Urinary bladder (tissue), 3 donors: ENCODE measurements at regions not wholly inside any gene's neighbourhood (a gene's known extent, or its start where the extent isn't known, plus 50 kb on each side); places are given as distances from the start of the nearest gene placed in this dataset.
"Not testable (repeated sequence)": the region's sequence is repeated elsewhere in the genome, so short reads cannot be mapped to it uniquely, and the experiment has no call there.

Source experiments
- DNase-seq: peaks from one replicate; pipeline ENCODE4 v3.0.0-alpha.2; 2015; ENCODE audit errors: extremely low spot score
- H3K27ac ChIP-seq: one replicate; pipeline ENCODE4 v1.5.1; 2013; ENCODE audit warnings: low read depth, mild to moderate bottlenecking, moderate library complexity
- H3K36me3 ChIP-seq: one replicate; pipeline ENCODE4 v1.6.1; 2013; ENCODE audit warnings: mild to moderate bottlenecking, moderate library complexity; ENCODE audit not compliant: insufficient read depth
- H3K4me1 ChIP-seq: one replicate; pipeline ENCODE4 v1.6.1; 2013; ENCODE audit warnings: mild to moderate bottlenecking, moderate library complexity; ENCODE audit not compliant: insufficient read depth
- H3K4me3 ChIP-seq: one replicate; pipeline ENCODE4 v1.5.1; 2013; ENCODE audit warnings: low read depth, low read length
- WGBS: extraction: QIAGEN DNeasy Blood & Tissue Kit; methylation state at CpG from one replicate; pipeline ENCODE4 v1.1.7; 2013; 5-methylcytosine and 5-hydroxymethylcytosine counted together
- donor health status: healthy with polysubstance abuse.
- donor health status: healthy.

- no peak overlapping the region for H3K4me3 ChIP-seq
- H3K4me1 ChIP-seq, result no peaks in the 10 kb centered on the region
- H3K36me3 ChIP-seq, result no peaks in the 10 kb centered on the region
- H3K27ac ChIP-seq, result no peak overlapping the region
- DNase-seq, result no peak
Observed at GRCh38 chr5:85472749-85473148, 1088.1 kb upstream of the EDIL3 start.

- not testable (repeated sequence) for H3K27ac ChIP-seq, H3K4me1 ChIP-seq, DNase-seq, H3K36me3 ChIP-seq, H3K4me3 ChIP-seq
- WGBS, result 83% methylated on average over 4 of the region's 4 CpGs
Observed at GRCh38 chr5:85475151-85475550, 1090.5 kb upstream of the EDIL3 start.

- Histone ChIP-seq H3K4me3 (no peak overlapping the region), H3K27ac (no peak overlapping the region), H3K4me1 (no peaks in the 10 kb centered on the region), H3K36me3 (no peaks in the 10 kb centered on the region)
- no peak for DNase-seq
Observed at GRCh38 chr5:85476617-85477016, 1091.9 kb upstream of the EDIL3 start.

GRCh38 chr5:85479849-85480248 lies 1095.2 kb upstream of the EDIL3 start:
- no peak overlapping the region for H3K4me3 ChIP-seq
- no peak overlapping the region for H3K27ac ChIP-seq
- 90% methylated on average over 4 of the region's 4 CpGs for WGBS
- no peak for DNase-seq
- no peaks in the 10 kb centered on the region for H3K36me3 ChIP-seq
- no peaks in the 10 kb centered on the region for H3K4me1 ChIP-seq

GRCh38 chr5:85484982-85485574 lies 1100.4 kb upstream of the EDIL3 start:
- H3K36me3 ChIP-seq, result no peaks in the 10 kb centered on the region
- 87% methylated on average over 2 of the region's 2 CpGs for WGBS
- no peak overlapping the region for H3K4me3 ChIP-seq
- no peak overlapping the region for H3K27ac ChIP-seq
- no peaks in the 10 kb centered on the region for H3K4me1 ChIP-seq
- DNase-seq, result no peak

- no peak overlapping the region for H3K27ac ChIP-seq
- H3K4me3 ChIP-seq, result no peak overlapping the region
- no peak for DNase-seq
- no peaks in the 10 kb centered on the region for H3K36me3 ChIP-seq
- no peaks in the 10 kb centered on the region for H3K4me1 ChIP-seq
Observed at GRCh38 chr5:85488295-85488694, 1103.6 kb upstream of the EDIL3 start.

- Histone ChIP-seq H3K4me1 (no peaks in the 10 kb centered on the region), H3K4me3 (no peak overlapping the region), H3K27ac (no peak overlapping the region), H3K36me3 (no peaks in the 10 kb centered on the region)
- DNase-seq, result no peak
Observed at GRCh38 chr5:85500869-85501268, 1116.2 kb upstream of the EDIL3 start.

GRCh38 chr5:85512896-85513295 lies 1104.8 kb upstream of the COX7C start:
- no peaks in the 10 kb centered on the region for H3K4me1 ChIP-seq
- H3K4me3 ChIP-seq, result no peak overlapping the region
- H3K36me3 ChIP-seq, result no peaks in the 10 kb centered on the region
- DNase-seq, result no peak
- H3K27ac ChIP-seq, result no peak overlapping the region
- WGBS, result 86% methylated on average over 4 of the region's 4 CpGs

GRCh38 chr5:85515588-85515987 lies 1102.2 kb upstream of the COX7C start:
- H3K36me3 ChIP-seq, result no peaks in the 10 kb centered on the region
- no peak overlapping the region for H3K4me3 ChIP-seq
- H3K27ac ChIP-seq, result no peak overlapping the region
- no peak for DNase-seq
- H3K4me1 ChIP-seq, result no peaks in the 10 kb centered on the region

GRCh38 chr5:85517386-85517785 lies 1100.4 kb upstream of the COX7C start:
- Histone ChIP-seq H3K4me1 (no peaks in the 10 kb centered on the region), H3K27ac (no peak overlapping the region), H3K4me3 (no peak overlapping the region), H3K36me3 (no peaks in the 10 kb centered on the region)
- DNase-seq, result no peak
- WGBS, result 91% methylated on average over 3 of the region's 3 CpGs

GRCh38 chr5:85533341-85534047 lies 1084.2 kb upstream of the COX7C start:
- H3K4me3 ChIP-seq, result no peak overlapping the region
- DNase-seq, result no peak
- no peak overlapping the region for H3K27ac ChIP-seq
- 81% methylated on average over 4 of the region's 4 CpGs for WGBS
- H3K36me3 ChIP-seq, result no peaks in the 10 kb centered on the region
- H3K4me1 ChIP-seq, result no peaks in the 10 kb centered on the region

- H3K27ac ChIP-seq, result no peak overlapping the region
- no peaks in the 10 kb centered on the region for H3K36me3 ChIP-seq
- no peaks in the 10 kb centered on the region for H3K4me1 ChIP-seq
- no peak for DNase-seq
- H3K4me3 ChIP-seq, result no peak overlapping the region
Observed at GRCh38 chr5:85538362-85538761, 1079.4 kb upstream of the COX7C start.

- Histone ChIP-seq H3K4me1 (no peaks in the 10 kb centered on the region), H3K36me3 (no peaks in the 10 kb centered on the region), H3K4me3 (no peak overlapping the region), H3K27ac (no peak overlapping the region)
- WGBS, result 43% methylated on average over 2 of the region's 2 CpGs
- no peak for DNase-seq
Observed at GRCh38 chr5:85545129-85545528, 1072.6 kb upstream of the COX7C start.

GRCh38 chr5:85549229-85549628 lies 1068.5 kb upstream of the COX7C start:
- Histone ChIP-seq H3K36me3 (no peaks in the 10 kb centered on the region), H3K4me3 (no peak overlapping the region), H3K27ac (no peak overlapping the region), H3K4me1 (no peaks in the 10 kb centered on the region)
- DNase-seq, result no peak
- WGBS, result 96% methylated on average over 10 of the region's 10 CpGs
